HEK293 (cell line): ENCODE measurements at regions not wholly inside any gene's neighbourhood (a gene's known extent, or its start where the extent isn't known, plus 50 kb on each side); places are given as distances from the start of the nearest gene placed in this dataset.

Experiments
- CTCF ChIA-PET: fragments of 350-600 bp; formaldehyde crosslinking; extraction: SDS; loops from one replicate; lab custom pipeline; 2021; ENCODE audit warnings: antibody characterized with exemption; lab: Yijun Ruan, JAX
- POLR2A ChIA-PET: fragments of 300-600 bp; formaldehyde crosslinking; extraction: SDS; loops from one replicate; lab custom pipeline; 2020; ENCODE audit warnings: antibody characterized with exemption, inconsistent platforms; lab: Yijun Ruan, JAX
- H3K27ac ChIP-seq: fragments of 200-500 bp; sonication (Bioruptor generic); 2 replicates; pipeline ENCODE4 v1.5.1; 2014; ENCODE audit warnings: low read depth, low read length, control low read depth, inconsistent platforms; ENCODE audit errors: extremely low read depth
- H3K36me3 ChIP-seq, 2 experiments: fragments of 200-500 bp in 1 of 2; sonication (Bioruptor generic) in 1 of 2; 1 replicate in 1 of 2; 2 replicates in 1 of 2; pipeline ENCODE4 v1.5.1; 2014 to 2017; ENCODE audit warnings: inconsistent platforms in 2 of 2, low read length in 2 of 2; ENCODE audit not compliant: control insufficient read depth in 2 of 2, insufficient read depth in 1 of 2
- H3K4me1 ChIP-seq: fragments of 200-500 bp; sonication (Bioruptor generic); 2 replicates; pipeline ENCODE4 v1.5.1; 2014; ENCODE audit warnings: mild to moderate bottlenecking, low read length, inconsistent platforms; ENCODE audit not compliant: control insufficient read depth, insufficient read depth
- H3K4me3 ChIP-seq: 2 replicates; pipeline ENCODE4 v1.5.1; 2011; ENCODE audit warnings: low read depth, mild to moderate bottlenecking, control low read depth, low read length, moderate library complexity
- H3K9me3 ChIP-seq: fragments of 200-500 bp; sonication (Bioruptor generic); 2 replicates; pipeline ENCODE4 v1.5.1; 2014; ENCODE audit warnings: low read depth, low read length, inconsistent platforms; ENCODE audit not compliant: control insufficient read depth, insufficient read depth
- KLF10 ChIP-seq: fragments of 450-650 bp; IDR thresholded peaks from 2 replicates; pipeline ENCODE4 v1.5.1; 2018; ENCODE audit warnings: missing biosample characterization, mild to moderate bottlenecking, missing genetic modification characterization
- SP3 ChIP-seq: fragments of 450-650 bp; formaldehyde crosslinking; IDR thresholded peaks from 2 replicates; pipeline ENCODE4 v1.5.1; 2016; ENCODE audit warnings: missing biosample characterization, missing genetic modification characterization
- YY1 ChIP-seq: fragments of 450-650 bp; formaldehyde crosslinking; IDR thresholded peaks from 2 replicates; pipeline ENCODE4 v1.5.1; 2018; ENCODE audit warnings: missing biosample characterization, missing genetic modification characterization
- ZBTB48 ChIP-seq: fragments of 450-650 bp; formaldehyde crosslinking; IDR thresholded peaks from 2 replicates; pipeline ENCODE4 v1.5.1; 2016; ENCODE audit warnings: missing biosample characterization, missing genetic modification characterization
- ZFP41 ChIP-seq: fragments of 450-650 bp; formaldehyde crosslinking; IDR thresholded peaks from 2 replicates; pipeline ENCODE4 v1.5.1; 2016; ENCODE audit warnings: missing biosample characterization, missing genetic modification characterization, borderline replicate concordance
- ZIC2 ChIP-seq: fragments of 450-650 bp; formaldehyde crosslinking; IDR thresholded peaks from 2 replicates; pipeline ENCODE4 v1.5.1; 2016; ENCODE audit warnings: missing biosample characterization, missing genetic modification characterization
- ZNF132 ChIP-seq: fragments of 450-650 bp; formaldehyde crosslinking; IDR thresholded peaks from 2 replicates; pipeline ENCODE4 v1.5.1; 2017; ENCODE audit warnings: missing biosample characterization, missing genetic modification characterization, borderline replicate concordance
- ZNF155 ChIP-seq: fragments of 450-650 bp; formaldehyde crosslinking; IDR thresholded peaks from 2 replicates; pipeline ENCODE4 v1.5.1; 2016; ENCODE audit warnings: missing biosample characterization, missing genetic modification characterization
- ZNF174 ChIP-seq: fragments of 450-650 bp; formaldehyde crosslinking; IDR thresholded peaks from 2 replicates; pipeline ENCODE4 v1.5.0; 2017; ENCODE audit warnings: missing biosample characterization, mild to moderate bottlenecking, missing genetic modification characterization
- ZNF2 ChIP-seq: fragments of 450-650 bp; formaldehyde crosslinking; IDR thresholded peaks from 2 replicates; pipeline ENCODE4 v1.5.1; 2016; ENCODE audit warnings: missing biosample characterization, missing genetic modification characterization
- ZNF221 ChIP-seq: fragments of 450-650 bp; formaldehyde crosslinking; IDR thresholded peaks from 2 replicates; pipeline ENCODE4 v1.5.1; 2017; ENCODE audit warnings: missing biosample characterization, missing genetic modification characterization, borderline replicate concordance
- ZNF24 ChIP-seq: fragments of 450-650 bp; formaldehyde crosslinking; IDR thresholded peaks from 2 replicates; pipeline ENCODE4 v1.5.1; 2016; ENCODE audit warnings: missing biosample characterization, missing genetic modification characterization
- ZNF366 ChIP-seq: fragments of 450-650 bp; formaldehyde crosslinking; conservative IDR thresholded peaks from 2 replicates; pipeline ENCODE4 v1.5.1; 2016; ENCODE audit warnings: missing biosample characterization, missing genetic modification characterization
- ZNF416 ChIP-seq: fragments of 450-650 bp; formaldehyde crosslinking; IDR thresholded peaks from 2 replicates; pipeline ENCODE4 v1.5.1; 2016; ENCODE audit warnings: missing biosample characterization, missing genetic modification characterization
- ZNF473 ChIP-seq: fragments of 450-650 bp; formaldehyde crosslinking; IDR thresholded peaks from 2 replicates; pipeline ENCODE4 v1.5.1; 2017; ENCODE audit warnings: missing biosample characterization, missing genetic modification characterization
- ZNF571 ChIP-seq: fragments of 450-650 bp; formaldehyde crosslinking; IDR thresholded peaks from 2 replicates; pipeline ENCODE4 v1.5.0; 2017; ENCODE audit warnings: missing biosample characterization, missing genetic modification characterization
- ZNF670 ChIP-seq: fragments of 450-650 bp; formaldehyde crosslinking; IDR thresholded peaks from 2 replicates; pipeline ENCODE4 v1.5.1; 2016; ENCODE audit warnings: missing biosample characterization, missing genetic modification characterization, low read depth
- ZNF830 ChIP-seq: fragments of 450-650 bp; IDR thresholded peaks from 2 replicates; pipeline ENCODE4 v1.5.0; 2018; ENCODE audit warnings: missing biosample characterization, missing genetic modification characterization, low read depth, mild to moderate bottlenecking, moderate library complexity
- TF ChIP-seq, protein P1 (sequence below): fragments of 450-650 bp; formaldehyde crosslinking; IDR thresholded peaks from 2 replicates; pipeline ENCODE4 v1.5.1; 2016; ENCODE audit warnings: missing biosample characterization, missing genetic modification characterization
- TF ChIP-seq, protein P2 (sequence below): fragments of 450-650 bp; formaldehyde crosslinking; IDR thresholded peaks from 2 replicates; pipeline ENCODE4 v1.5.1; 2016; ENCODE audit warnings: missing biosample characterization, missing genetic modification characterization
- TF ChIP-seq, protein P3 (sequence below): fragments of 450-650 bp; formaldehyde crosslinking; IDR thresholded peaks from 2 replicates; pipeline ENCODE4 v1.5.1; 2016; ENCODE audit warnings: missing biosample characterization, missing genetic modification characterization
- TF ChIP-seq, protein P4 (sequence below): IDR thresholded peaks from 2 replicates; pipeline ENCODE4 v1.6.1; 2011; ENCODE audit warnings: mild to moderate bottlenecking, low read depth, low read length, borderline replicate concordance
- TF ChIP-seq, protein P5 (sequence below): fragments of 450-650 bp; formaldehyde crosslinking; IDR thresholded peaks from 2 replicates; pipeline ENCODE4 v1.5.1; 2016; ENCODE audit warnings: missing biosample characterization, missing genetic modification characterization, low read depth

DNA sequence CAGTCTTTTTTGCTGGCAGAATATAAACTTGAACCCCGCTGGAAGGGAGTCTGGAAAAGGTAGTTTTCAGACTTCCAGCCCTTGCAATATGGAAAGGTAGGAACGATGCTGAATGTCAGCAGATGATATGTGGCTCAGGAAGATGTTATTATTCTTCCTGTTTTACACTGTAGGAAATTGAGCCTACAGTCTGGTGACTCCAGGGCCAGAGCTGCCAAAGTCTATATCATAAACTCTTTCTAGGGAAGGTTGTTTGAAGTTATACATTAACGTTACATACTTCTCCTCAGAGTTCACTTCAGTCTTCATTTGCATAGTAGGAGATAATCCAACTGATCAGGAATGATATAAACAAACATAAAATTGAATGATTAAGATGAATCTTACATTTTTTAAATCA is 141.3 kb downstream of the FAT4 start:
- Histone ChIP-seq H3K4me1 (no peaks in the 10 kb centered on the region), H3K4me3 (no peak overlapping the region), H3K9me3 (no peaks in the 10 kb centered on the region), H3K36me3 (no peaks in the 10 kb centered on the region), H3K27ac (no peak overlapping the region)
- CTCF ChIA-PET: no interaction called here
- POLR2A ChIA-PET: no interaction called here
- TF ChIP-seq ZNF155 (tag by site-specific recombination) (no peak), ZNF670 (tag by site-specific recombination) (no peak), ZNF2 (no peak), ZNF132 (tag by site-specific recombination) (no peak), KLF10 (tag by site-specific recombination) (no peak), SP3 (tag by site-specific recombination) (no peak), ZNF174 (tag by site-specific recombination) (no peak), YY1 (tag by site-specific recombination) (no peak), ZNF366 (tag by site-specific recombination) (no peak)
- TF ChIP-seq, protein P1, sequence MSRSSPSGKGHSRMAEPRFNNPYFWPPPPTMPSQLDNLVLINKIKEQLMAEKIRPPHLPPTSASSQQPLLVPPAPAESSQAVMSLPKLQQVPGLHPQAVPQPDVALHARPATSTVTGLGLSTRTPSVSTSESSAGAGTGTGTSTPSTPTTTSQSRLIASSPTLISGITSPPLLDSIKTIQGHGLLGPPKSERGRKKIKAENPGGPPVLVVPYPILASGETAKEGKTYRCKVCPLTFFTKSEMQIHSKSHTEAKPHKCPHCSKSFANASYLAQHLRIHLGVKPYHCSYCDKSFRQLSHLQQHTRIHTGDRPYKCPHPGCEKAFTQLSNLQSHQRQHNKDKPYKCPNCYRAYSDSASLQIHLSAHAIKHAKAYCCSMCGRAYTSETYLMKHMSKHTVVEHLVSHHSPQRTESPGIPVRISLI (tag by site-specific recombination): no peak

DNA sequence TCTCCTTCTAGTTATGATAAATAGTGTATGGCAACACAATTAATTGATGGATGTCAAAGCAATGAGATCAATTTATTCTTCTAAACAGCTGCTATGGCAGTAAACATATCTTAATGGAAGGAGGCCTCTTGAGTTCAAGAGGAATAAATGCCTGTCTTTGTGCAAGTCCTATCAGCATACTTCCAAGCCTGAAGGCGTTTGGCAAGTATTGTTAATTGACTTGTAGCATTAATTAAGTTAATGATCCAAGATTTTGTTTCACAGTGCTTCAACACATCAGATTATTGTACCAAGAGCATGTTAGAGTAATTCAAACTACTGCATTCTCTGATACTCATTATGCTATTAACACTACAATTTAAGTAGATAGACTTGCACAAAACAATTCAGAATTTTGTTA is 144.8 kb downstream of the FAT4 start:
- CTCF ChIA-PET: no interaction called here
- no peak for TF ChIP-seq ZIC2 (tag by site-specific recombination)
- no peak for TF ChIP-seq KLF10 (tag by site-specific recombination)
- TF ChIP-seq ZNF24 (tag by site-specific recombination): no peak
- TF ChIP-seq ZNF830 (tag by site-specific recombination): no peak
- TF ChIP-seq ZNF416 (tag by site-specific recombination): no peak
- no peak for TF ChIP-seq ZNF473 (tag by site-specific recombination)
- TF ChIP-seq ZFP41 (tag by site-specific recombination): no peak
- TF ChIP-seq ZBTB48 (tag by site-specific recombination): no peak
- POLR2A ChIA-PET: no interaction called here

DNA sequence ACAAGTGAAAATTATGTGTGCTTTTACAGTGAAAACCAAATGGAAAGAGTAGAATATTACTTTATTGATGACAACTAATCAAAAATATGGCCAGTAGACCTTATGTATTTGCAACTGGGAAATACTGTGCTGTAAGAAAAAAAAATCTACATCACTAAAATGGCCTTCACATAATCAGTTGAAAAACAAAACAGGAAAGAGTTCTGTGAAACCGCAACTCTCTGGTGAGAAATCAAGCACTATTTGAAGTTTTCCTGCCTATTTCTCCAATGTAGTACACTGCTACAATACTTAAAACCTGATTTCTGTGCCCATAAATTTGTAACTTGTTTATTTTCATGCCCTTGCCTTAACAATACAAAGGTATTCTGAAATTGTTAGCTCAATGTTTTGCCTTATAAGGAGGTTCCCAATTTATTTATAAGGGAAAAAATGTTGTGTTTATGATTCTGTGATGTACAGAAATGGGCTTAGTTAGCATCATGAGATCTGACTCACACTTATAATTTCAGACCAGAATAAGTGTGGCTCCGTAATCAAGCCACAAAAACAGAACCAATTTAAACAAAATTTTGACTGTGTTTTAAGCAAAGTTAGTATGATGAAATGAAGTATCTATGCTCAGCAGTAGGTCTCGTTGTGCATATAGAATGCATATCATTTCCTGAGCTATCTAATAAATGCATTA is 147.1 kb downstream of the FAT4 start:
- CTCF ChIA-PET: no interaction called here
- TF ChIP-seq, protein P2, sequence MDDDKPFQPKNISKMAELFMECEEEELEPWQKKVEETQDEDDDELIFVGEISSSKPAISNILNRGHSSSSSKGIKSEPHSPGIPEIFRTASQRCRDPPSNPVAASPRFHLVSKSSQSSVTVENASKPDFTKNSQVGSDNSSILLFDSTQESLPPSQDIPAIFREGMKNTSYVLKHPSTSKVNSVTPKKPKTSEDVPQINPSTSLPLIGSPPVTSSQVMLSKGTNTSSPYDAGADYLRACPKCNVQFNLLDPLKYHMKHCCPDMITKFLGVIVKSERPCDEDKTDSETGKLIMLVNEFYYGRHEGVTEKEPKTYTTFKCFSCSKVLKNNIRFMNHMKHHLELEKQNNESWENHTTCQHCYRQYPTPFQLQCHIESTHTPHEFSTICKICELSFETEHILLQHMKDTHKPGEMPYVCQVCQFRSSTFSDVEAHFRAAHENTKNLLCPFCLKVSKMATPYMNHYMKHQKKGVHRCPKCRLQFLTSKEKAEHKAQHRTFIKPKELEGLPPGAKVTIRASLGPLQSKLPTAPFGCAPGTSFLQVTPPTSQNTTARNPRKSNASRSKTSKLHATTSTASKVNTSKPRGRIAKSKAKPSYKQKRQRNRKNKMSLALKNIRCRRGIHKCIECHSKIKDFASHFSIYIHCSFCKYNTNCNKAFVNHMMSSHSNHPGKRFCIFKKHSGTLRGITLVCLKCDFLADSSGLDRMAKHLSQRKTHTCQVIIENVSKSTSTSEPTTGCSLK (tag by site-specific recombination): no peak
- TF ChIP-seq, protein P3, sequence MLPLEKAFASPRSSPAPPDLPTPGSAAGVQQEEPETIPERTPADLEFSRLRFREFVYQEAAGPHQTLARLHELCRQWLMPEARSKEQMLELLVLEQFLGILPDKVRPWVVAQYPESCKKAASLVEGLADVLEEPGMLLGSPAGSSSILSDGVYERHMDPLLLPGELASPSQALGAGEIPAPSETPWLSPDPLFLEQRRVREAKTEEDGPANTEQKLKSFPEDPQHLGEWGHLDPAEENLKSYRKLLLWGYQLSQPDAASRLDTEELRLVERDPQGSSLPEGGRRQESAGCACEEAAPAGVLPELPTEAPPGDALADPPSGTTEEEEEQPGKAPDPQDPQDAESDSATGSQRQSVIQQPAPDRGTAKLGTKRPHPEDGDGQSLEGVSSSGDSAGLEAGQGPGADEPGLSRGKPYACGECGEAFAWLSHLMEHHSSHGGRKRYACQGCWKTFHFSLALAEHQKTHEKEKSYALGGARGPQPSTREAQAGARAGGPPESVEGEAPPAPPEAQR: no peak
- no peak for TF ChIP-seq ZNF221 (tag by site-specific recombination)
- no peak for TF ChIP-seq ZNF571
- TF ChIP-seq, protein P4, sequence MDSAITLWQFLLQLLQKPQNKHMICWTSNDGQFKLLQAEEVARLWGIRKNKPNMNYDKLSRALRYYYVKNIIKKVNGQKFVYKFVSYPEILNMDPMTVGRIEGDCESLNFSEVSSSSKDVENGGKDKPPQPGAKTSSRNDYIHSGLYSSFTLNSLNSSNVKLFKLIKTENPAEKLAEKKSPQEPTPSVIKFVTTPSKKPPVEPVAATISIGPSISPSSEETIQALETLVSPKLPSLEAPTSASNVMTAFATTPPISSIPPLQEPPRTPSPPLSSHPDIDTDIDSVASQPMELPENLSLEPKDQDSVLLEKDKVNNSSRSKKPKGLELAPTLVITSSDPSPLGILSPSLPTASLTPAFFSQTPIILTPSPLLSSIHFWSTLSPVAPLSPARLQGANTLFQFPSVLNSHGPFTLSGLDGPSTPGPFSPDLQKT: no peak
- TF ChIP-seq, protein P5, sequence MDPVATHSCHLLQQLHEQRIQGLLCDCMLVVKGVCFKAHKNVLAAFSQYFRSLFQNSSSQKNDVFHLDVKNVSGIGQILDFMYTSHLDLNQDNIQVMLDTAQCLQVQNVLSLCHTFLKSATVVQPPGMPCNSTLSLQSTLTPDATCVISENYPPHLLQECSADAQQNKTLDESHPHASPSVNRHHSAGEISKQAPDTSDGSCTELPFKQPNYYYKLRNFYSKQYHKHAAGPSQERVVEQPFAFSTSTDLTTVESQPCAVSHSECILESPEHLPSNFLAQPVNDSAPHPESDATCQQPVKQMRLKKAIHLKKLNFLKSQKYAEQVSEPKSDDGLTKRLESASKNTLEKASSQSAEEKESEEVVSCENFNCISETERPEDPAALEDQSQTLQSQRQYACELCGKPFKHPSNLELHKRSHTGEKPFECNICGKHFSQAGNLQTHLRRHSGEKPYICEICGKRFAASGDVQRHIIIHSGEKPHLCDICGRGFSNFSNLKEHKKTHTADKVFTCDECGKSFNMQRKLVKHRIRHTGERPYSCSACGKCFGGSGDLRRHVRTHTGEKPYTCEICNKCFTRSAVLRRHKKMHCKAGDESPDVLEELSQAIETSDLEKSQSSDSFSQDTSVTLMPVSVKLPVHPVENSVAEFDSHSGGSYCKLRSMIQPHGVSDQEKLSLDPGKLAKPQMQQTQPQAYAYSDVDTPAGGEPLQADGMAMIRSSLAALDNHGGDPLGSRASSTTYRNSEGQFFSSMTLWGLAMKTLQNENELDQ (tag by site-specific recombination): no peak
- no peak for TF ChIP-seq ZNF24 (tag by site-specific recombination)

More for the DNA sequence above, 144.8 kb downstream of the FAT4 start:
- Histone ChIP-seq H3K9me3 (no peaks in the 10 kb centered on the region), H3K36me3 (no peaks in the 10 kb centered on the region), H3K4me1 (no peaks in the 10 kb centered on the region), H3K4me3 (no peak overlapping the region), H3K27ac (no peak overlapping the region)

More for the DNA sequence above, 147.1 kb downstream of the FAT4 start:
- POLR2A ChIA-PET: no interaction called here
- H3K4me3 ChIP-seq: no peak overlapping the region
- no peaks in the 10 kb centered on the region for H3K4me1 ChIP-seq
- H3K36me3 ChIP-seq: no peaks in the 10 kb centered on the region
- H3K9me3 ChIP-seq: no peaks in the 10 kb centered on the region
- H3K27ac ChIP-seq: no peak overlapping the region
